ENCODE measurements at regions not wholly inside any gene's neighbourhood (a gene's known extent, or its start where the extent isn't known, plus 50 kb on each side); places are given as distances from the start of the nearest gene placed in this dataset.

DNA sequence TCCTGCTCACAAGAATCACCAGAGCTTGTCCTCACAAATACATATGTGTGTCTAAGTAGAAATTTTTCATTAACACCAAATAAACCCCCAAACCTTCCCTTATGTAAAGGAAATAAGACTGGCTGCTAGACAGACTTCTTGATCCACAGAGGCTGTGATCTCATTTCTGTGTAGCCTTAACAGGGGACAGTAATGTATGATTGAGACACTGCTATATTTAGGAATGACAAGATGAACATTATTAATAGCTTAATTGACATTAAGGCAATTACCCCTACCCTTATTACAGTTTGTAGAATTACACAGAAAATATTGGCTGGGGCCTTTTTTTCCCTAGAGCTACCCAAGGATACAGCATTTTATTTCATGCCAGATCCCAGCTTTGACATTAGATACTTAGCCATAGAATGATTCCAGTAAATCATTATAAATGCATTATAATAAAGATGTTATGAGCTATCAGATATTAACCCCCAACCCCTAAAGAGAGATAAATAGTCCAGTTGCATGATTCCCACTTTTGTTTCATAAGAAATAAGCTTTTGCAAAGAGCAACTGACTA, 392.1 kb upstream of the HNRNPA3 start:
- TF ChIP-seq HDGF (IDR thresholded peaks at IDR 0.05; ENCODE audit: borderline replicate concordance) = no peak
- TF ChIP-seq FOXA1 (IDR thresholded peaks at IDR 0.05) = no peak
- no peak for TF ChIP-seq SUZ12 (IDR thresholded peaks at IDR 0.05)
- TF ChIP-seq FOXM1 (IDR thresholded peaks at IDR 0.05; ENCODE audit: borderline replicate concordance) = no peak

Data from HEK293T (cell line).